ENCODE measurements at regions not wholly inside any gene's neighbourhood (a gene's known extent, or its start where the extent isn't known, plus 50 kb on each side); places are given as distances from the start of the nearest gene placed in this dataset.
"Not testable (repeated sequence)": the region's sequence is repeated elsewhere in the genome, so short reads cannot be mapped to it uniquely, and the experiment has no call there.

DNA sequence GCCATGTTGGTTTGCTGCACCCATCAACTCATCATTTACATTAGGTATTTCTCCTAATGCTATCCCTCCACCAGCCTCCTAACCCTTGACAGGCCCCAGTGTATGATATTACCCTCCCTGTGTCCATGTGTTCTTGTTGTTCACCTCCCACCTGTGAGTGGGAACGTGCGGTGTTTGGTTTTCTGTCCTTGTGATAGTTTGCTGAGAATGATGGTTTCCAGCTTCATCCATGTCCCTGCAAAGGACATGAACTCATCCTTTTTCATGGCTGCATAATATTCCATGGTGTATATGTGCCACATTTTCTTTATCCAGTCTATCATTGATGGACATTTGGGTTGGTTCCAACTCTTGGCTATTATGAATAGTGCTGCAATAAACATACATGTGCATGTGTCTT is 184.0 kb downstream of the EDEM1 start:
- H3K4me1 ChIP-seq; H3K4me3 ChIP-seq; H3K4me2 ChIP-seq; DNase-seq (ENCODE audit: low read depth in 1 of 2, low spot score in 1 of 2); CTCF ChIA-PET; FAIRE-seq; POLR2A ChIA-PET; H3K9me3 ChIP-seq; H3K27ac ChIP-seq; ATAC-seq: not testable (repeated sequence)
- WGBS (ENCODE audit: missing lambda C conversion rate) = 70% methylated on average over 2 of the region's 2 CpGs

- FAIRE-seq = no peak
- ChIA-PET CTCF (interaction anchor here (0.7 kb wide), 1 partner anchor 49 kb away, joined by 3 read pairs; no protein-coding TSS in a partner anchor), POLR2A (no interaction called here)
- no peak overlapping the region for H3K27ac ChIP-seq
- H3K4me3 ChIP-seq = no peak overlapping the region
- 57% methylated on average over 6 of the region's 6 CpGs for WGBS (ENCODE audit: missing lambda C conversion rate)
- no peaks in the 10 kb centered on the region for H3K4me1 ChIP-seq
- TF ChIP-seq JUNB (IDR thresholded peaks at IDR 0.05) = no peak
- TF ChIP-seq, protein P1, sequence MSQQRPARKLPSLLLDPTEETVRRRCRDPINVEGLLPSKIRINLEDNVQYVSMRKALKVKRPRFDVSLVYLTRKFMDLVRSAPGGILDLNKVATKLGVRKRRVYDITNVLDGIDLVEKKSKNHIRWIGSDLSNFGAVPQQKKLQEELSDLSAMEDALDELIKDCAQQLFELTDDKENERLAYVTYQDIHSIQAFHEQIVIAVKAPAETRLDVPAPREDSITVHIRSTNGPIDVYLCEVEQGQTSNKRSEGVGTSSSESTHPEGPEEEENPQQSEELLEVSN (IDR thresholded peaks at IDR 0.05; ENCODE audit: borderline replicate concordance, low read depth) = no peak
- no peak for TF ChIP-seq RARB (CRISPR knock-in tag; IDR thresholded peaks at IDR 0.05)
- no peak for TF ChIP-seq BHLHE40 (IDR thresholded peaks at IDR 0.05; ENCODE audit: low read depth, low read length)
- no peak for TF ChIP-seq FOSB (CRISPR knock-in tag; IDR thresholded peaks at IDR 0.05)
- no peak for TF ChIP-seq POLR2AphosphoS2 (conservative IDR thresholded peaks at IDR 0.05; ENCODE audit: low read length)
- TF ChIP-seq HES2 (IDR thresholded peaks at IDR 0.05) = no peak
- no peak for DNase-seq (ENCODE audit: low read depth in 1 of 2, low spot score in 1 of 2)
- ATAC-seq = no peak
- 0 out of 3 replicates have a peak, but pooled peaks cover 2% of the 10 kb centered on the region for H3K9me3 ChIP-seq
- no peak overlapping the region for H3K4me2 ChIP-seq
These were observed 189.3 kb downstream of the EDEM1 start for GRCh38 chr3:5376761-5377160.

- DNase-seq (ENCODE audit: low read depth in 1 of 2, low spot score in 1 of 2); H3K4me1 ChIP-seq; H3K4me2 ChIP-seq; ATAC-seq; POLR2A ChIA-PET; FAIRE-seq; H3K27ac ChIP-seq; H3K9me3 ChIP-seq; CTCF ChIA-PET; H3K4me3 ChIP-seq: not testable (repeated sequence)
- 77% methylated on average over 3 of the region's 3 CpGs for whole genome bisulfite sequencing (ENCODE audit: missing lambda C conversion rate)
These were observed 191.8 kb downstream of the EDEM1 start for GRCh38 chr3:5379266-5379665.

DNA sequence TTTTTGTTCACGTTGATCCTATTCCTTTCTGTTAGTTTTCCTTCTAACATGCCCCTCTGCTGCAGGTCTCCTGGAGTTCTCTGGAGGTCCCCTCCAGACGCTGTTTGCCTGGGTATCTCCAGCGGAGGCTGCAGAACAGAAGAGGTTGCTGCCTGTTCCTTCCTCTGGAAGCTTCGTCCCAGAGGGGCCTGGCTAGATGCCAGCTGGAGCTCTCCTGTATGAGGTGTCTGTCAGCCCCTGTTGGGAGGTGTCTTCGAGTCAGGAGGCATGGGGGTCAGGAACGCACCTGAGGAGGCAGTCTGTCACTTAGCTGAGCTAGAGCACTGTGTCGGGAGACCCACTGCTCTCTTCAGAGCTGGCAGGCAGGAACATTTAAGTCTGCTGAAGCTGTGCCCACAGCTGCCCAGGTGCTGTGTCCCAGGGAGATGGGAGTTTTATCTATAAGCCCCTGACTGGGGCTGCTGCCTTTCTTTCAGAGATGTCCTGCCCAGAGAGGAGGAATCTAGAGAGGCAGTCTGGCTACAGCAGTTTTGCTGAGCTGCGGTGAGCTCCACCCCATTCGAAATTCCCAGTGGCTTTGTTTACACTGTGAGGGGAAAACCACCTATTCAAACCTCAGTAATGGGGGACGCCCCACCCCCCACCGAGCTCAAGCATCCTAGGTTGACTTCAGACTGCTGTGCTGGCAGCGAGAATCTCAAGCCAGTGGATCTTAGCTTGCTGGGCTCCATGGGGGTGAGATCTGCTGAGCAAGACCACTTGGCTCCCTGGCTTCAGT is 196.2 kb downstream of the EDEM1 start:
- H3K27ac ChIP-seq; H3K4me2 ChIP-seq; H3K4me1 ChIP-seq; DNase-seq (ENCODE audit: low read depth in 1 of 2, low spot score in 1 of 2); H3K4me3 ChIP-seq; CTCF ChIA-PET; POLR2A ChIA-PET; H3K9me3 ChIP-seq; FAIRE-seq; ATAC-seq: not testable (repeated sequence)
- WGBS (ENCODE audit: missing lambda C conversion rate) = 33% methylated on average over 9 of the region's 12 CpGs

- Histone ChIP-seq H3K9me3 (0 out of 3 replicates have a peak, but pooled peaks cover 5% of the 10 kb centered on the region), H3K4me2 (no peak overlapping the region), H3K4me1 (peaks cover 7% of the 10 kb centered on the region), H3K4me3 (no peak overlapping the region), H3K27ac (no peak overlapping the region)
- POLR2A ChIA-PET = no interaction called here
- CTCF ChIA-PET = no interaction called here
- no peak for DNase-seq (ENCODE audit: low read depth in 1 of 2, low spot score in 1 of 2)
- 62% methylated on average over 7 of the region's 7 CpGs for WGBS (ENCODE audit: missing lambda C conversion rate)
- TF ChIP-seq BCL3 (IDR thresholded peaks at IDR 0.05) (no peak), ZNF302 (CRISPR knock-in tag; IDR thresholded peaks at IDR 0.05) (no peak), CHD2 (IDR thresholded peaks at IDR 0.05; ENCODE audit: low read length, partially characterized antibody) (no peak), MAX (IDR thresholded peaks at IDR 0.05) (no peak), HOXA7 (CRISPR knock-in tag; IDR thresholded peaks at IDR 0.05) (no peak), HES2 (IDR thresholded peaks at IDR 0.05) (no peak), FOSB (CRISPR knock-in tag; IDR thresholded peaks at IDR 0.05) (no peak), SMC3 (IDR thresholded peaks at IDR 0.05) (no peak), PBX3 (IDR thresholded peaks at IDR 0.05) (no peak), MAFK (IDR thresholded peaks at IDR 0.05; ENCODE audit: partially characterized antibody) (no peak), HOXB5 (CRISPR knock-in tag; IDR thresholded peaks at IDR 0.05) (no peak), ESRRA (IDR thresholded peaks at IDR 0.05; ENCODE audit: borderline replicate concordance, low read length) (no peak)
- TF ChIP-seq, protein P2, sequence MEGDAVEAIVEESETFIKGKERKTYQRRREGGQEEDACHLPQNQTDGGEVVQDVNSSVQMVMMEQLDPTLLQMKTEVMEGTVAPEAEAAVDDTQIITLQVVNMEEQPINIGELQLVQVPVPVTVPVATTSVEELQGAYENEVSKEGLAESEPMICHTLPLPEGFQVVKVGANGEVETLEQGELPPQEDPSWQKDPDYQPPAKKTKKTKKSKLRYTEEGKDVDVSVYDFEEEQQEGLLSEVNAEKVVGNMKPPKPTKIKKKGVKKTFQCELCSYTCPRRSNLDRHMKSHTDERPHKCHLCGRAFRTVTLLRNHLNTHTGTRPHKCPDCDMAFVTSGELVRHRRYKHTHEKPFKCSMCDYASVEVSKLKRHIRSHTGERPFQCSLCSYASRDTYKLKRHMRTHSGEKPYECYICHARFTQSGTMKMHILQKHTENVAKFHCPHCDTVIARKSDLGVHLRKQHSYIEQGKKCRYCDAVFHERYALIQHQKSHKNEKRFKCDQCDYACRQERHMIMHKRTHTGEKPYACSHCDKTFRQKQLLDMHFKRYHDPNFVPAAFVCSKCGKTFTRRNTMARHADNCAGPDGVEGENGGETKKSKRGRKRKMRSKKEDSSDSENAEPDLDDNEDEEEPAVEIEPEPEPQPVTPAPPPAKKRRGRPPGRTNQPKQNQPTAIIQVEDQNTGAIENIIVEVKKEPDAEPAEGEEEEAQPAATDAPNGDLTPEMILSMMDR (IDR thresholded peaks at IDR 0.05) = no peak
- TF ChIP-seq, protein P1 (IDR thresholded peaks at IDR 0.05; ENCODE audit: borderline replicate concordance, low read depth) = no peak
- no peak for ATAC-seq
- FAIRE-seq = no peak
These were observed 197.2 kb downstream of the EDEM1 start for GRCh38 chr3:5384557-5385236.

Data from A549 (cell line).